ENCODE measurements at regions not wholly inside any gene's neighbourhood (a gene's known extent, or its start where the extent isn't known, plus 50 kb on each side); places are given as distances from the start of the nearest gene placed in this dataset.
"Not testable (repeated sequence)": the region's sequence is repeated elsewhere in the genome, so short reads cannot be mapped to it uniquely, and the experiment has no call there.

- not testable (repeated sequence) for DNase-seq
Measured at GRCh38 chr12:85433148-85433547, 153.1 kb downstream of the ALX1 start.

DNA sequence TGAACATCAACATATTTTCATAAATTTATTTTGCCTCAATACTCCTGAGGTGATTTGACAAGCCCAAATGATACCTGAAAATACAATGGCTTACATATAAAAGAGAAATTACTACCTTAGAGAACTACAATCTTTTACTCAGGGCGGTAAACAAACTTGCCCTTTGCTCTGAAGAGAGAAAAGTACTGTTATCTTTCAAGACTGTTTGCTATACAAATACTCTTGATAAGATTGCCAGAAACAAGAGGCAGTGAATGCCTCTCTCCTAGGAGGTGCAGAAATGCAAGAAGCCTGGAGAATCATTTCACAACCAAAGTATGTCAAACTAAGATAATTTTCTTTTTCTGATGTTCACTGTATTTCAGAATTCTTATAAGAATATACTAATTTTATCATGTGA is 160.3 kb downstream of the ALX1 start:
- DNase-seq = no peak

- no peak for DNase-seq
Measured at GRCh38 chr12:85441025-85441424, 161.0 kb downstream of the ALX1 start.

GRCh38 chr12:85441741-85442140 is 161.7 kb downstream of the ALX1 start:
- no peak for DNase-seq

GRCh38 chr12:85445060-85445938 is 165.3 kb downstream of the ALX1 start:
- DNase-seq = no peak

DNA sequence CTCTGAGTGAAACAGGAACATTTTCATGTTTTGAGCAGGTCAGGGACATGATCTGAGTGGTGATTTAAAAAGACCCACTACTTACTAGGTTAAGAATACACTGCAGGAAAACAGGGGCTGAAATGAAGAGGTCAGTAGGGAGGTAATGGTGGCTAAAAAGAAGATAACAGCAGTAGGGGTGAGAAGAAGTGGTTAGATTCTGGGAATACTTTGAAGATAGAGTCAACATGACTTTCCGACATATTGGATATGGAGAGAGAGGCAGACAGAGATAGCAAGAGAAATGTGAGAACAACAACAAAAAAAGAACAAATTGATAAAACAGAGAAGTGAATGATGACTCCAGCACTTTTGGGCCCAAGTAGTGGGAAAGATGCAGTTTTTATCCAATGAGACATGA is 168.0 kb downstream of the ALX1 start:
- no peak for DNase-seq

GRCh38 chr12:85448548-85449139 is 168.6 kb downstream of the ALX1 start:
- DNase-seq = no peak

GRCh38 chr12:85457016-85457415 is 177.0 kb downstream of the ALX1 start:
- DNase-seq = no peak

- no peak for DNase-seq
Measured at GRCh38 chr12:85461127-85461526, 181.1 kb downstream of the ALX1 start.

- DNase-seq = no peak
Measured at GRCh38 chr12:85462888-85463287, 182.9 kb downstream of the ALX1 start.

- DNase-seq = no peak
Measured at GRCh38 chr12:85466890-85467289, 186.9 kb downstream of the ALX1 start.

DNA sequence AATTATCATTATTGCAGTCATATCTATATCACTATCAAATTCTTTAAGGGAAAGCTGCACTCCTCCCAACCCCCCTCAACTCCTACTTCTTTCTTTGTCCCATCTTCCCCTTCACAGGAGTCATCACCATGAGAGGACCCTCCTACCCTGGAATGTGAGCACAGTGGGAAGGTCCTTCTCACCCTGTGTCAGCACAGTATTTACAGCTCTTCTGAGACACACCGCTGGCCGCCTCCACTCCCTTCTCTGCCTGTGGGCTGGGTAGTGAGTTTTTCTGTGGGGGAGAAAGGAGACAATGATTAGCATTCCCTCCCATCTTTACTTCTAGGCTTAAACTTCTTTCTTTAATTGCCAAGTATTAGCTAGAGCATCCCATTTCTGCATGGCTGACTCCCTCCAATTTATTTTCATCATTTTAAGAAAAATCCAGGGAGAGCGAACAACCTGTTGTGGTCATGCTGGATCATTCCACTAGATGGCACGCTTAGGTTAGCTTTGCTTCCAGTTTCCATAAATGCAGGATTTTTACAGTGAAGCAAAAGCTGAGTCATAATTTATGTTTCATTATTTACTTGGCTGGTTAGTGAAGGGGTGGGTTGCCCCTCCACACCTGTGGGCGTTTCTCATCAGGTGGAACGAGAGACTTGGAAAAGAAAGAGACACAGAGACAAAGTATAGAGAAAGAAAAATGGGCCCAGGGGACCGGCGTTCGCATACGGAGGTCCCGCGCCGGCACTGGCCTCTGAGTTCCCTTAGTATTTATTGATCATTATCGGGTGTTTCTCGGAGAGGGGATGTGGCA is 188.5 kb downstream of the ALX1 start:
- DNase-seq = no peak

DNA sequence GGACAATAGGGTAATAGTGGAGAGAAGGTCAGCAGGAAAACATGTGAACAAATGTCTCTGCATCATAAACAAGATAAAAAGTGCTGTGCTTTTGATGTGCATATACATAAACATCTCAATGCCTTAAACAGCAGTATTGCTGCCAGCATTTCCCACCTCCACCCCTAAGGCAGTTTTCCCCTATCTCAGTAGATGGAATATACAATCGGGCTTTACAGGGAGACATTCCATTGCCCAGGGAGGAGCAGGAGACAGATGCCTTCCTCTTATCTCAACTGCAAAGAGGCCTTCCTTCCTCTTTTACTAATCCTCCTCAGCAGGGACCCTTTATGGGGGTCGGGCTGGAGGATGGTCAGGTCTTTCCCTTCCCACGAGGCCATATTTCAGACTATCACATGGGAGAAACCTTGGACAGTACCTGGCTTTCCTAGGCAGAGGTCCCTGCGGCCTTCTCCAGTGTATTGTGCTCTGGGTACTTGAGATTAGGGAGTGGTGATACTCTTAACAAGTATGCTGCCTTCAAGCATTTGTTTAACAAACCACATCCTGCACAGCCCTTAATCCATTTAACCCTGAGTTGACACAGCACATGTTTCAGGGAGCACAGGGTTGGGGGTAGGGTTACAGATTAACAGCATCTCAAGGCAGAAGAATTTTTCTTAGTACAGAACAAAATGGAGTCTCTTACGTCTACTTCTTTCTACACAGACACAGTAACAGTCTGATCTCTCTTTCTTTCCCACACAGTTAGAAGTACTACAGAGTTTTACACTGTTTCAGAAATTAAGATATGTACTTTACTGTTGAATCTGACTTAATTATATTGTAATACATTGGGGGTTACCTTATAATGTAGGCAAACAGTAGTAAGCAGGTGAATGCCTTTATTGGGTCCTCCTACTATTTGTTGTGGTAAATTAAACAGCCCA is 189.4 kb downstream of the ALX1 start:
- peak; percentile 39 for DNase-seq

DNA sequence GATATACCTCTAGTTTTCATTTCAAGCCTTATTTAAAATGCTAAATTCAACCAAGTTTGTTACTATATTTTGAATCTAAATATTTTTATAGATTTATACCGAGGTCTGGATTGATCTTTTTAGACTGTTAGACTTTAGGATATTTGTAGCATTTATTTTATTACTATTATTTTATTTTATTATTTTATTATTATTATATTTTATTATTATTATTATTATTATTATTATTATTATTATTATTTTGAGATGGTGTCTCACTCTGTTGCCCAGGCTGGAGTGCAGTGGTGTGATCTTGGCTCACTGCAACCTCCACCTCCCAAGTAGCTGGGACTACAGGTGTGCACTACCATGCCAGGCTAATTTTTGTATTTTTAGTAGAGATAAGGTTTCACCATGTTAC is 195.3 kb downstream of the ALX1 start:
- not testable (repeated sequence) for DNase-seq

DNA sequence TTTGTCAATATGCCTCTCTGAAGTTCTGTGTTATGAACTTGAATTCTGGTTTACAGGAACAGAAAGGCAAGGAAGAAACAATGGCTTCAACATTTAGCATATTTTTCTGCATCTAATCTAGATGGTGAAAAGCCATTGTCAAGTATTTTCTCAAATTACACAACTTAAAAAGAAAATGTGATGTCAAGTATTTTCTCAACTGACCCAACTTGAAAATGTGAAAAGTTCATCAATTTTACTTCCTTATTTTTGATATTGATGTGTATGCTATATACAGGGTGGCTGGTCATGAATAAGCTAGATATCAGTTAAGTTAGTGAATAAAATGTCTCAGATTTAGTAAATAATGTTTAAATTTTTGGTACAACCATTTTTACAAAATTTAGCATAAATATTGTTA is 196.7 kb downstream of the ALX1 start:
- no peak for DNase-seq

DNA sequence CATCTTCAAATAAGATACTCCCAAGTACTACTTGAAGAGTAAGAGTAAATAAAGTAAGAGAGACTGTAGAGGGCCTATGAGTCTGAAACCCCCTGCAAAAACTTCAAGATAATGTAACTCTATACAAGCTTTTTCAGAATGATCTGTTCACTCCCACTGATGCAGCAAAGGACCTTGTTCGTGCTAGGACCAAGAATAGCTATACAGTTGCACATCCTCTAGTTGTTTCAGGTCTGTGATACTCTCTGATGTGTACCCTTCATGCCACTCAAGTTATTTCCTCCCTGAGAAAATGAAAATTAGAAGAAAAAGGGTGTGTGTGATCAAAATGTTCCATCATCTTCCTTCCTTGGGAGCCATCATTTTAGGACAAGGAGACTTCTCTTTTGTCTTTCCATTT is 204.4 kb downstream of the ALX1 start:
- DNase-seq = no peak

- DNase-seq = no peak
Measured at GRCh38 chr12:85489194-85489593, 209.2 kb downstream of the ALX1 start.

GRCh38 chr12:85504164-85504563 is 224.1 kb downstream of the ALX1 start:
- DNase-seq = no peak

GRCh38 chr12:85504624-85505023 is 224.6 kb downstream of the ALX1 start:
- no peak for DNase-seq

- DNase-seq = no peak
Measured at GRCh38 chr12:85507456-85507855, 227.4 kb downstream of the ALX1 start.

- no peak for DNase-seq
Measured at GRCh38 chr12:85509081-85509856, 229.2 kb downstream of the ALX1 start.

DNA sequence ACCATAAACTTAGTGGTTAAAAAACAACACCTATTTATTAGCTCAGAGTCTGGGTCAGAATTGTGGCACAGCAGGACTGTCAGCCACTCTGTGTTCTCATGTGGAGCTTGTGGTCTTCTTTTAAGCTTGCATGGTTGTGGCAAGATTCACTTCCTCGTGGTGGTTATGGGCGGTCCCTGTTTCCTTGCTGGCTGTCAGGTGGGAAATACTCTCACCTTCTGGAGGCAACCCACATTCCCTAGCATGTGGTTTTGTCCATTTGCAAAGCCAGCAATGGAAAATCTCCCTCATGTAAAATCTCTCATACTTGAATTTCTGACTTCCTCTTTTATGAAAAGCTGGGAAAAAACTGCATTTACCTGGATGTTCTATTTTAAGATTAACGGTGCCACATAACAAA is 229.8 kb downstream of the ALX1 start:
- DNase-seq = no peak

All from NCI-H524 treated with DMSO at 0.1 percent for 48 hours (cell line).